MCF 10A (cell line): ENCODE measurements at regions not wholly inside any gene's neighbourhood (a gene's known extent, or its start where the extent isn't known, plus 50 kb on each side); places are given as distances from the start of the nearest gene placed in this dataset.

ENCODE experiments used
- BruUV-seq: library from RNA; stranded (reverse); fragments of 400-500 nt; replicated peaks from 2 replicates; lab custom pipeline; 2021; lab: Mats Ljungman, UMichigan
- CTCF ChIA-PET: fragments of 300-600 bp; sonication (Branson Sonifier 250); formaldehyde crosslinking; extraction: SDS; loops from one replicate; lab custom pipeline; 2021; ENCODE audit warnings: antibody characterized with exemption, inconsistent platforms; lab: Yijun Ruan, JAX
- POLR2A ChIA-PET: fragments of 300-600, 350-650 bp; sonication (Branson Sonifier 250); formaldehyde crosslinking; extraction: SDS; loops from one replicate; lab custom pipeline; 2020; ENCODE audit warnings: antibody characterized with exemption, inconsistent platforms; lab: Yijun Ruan, JAX
- DNase-seq: peaks from one replicate; pipeline ENCODE4 v3.0.0-alpha.2; 2018; ENCODE audit not compliant: unreplicated experiment
- H3K27ac Mint-ChIP-seq: one replicate; pipeline ENCODE4 v1.8.0; 2022; ENCODE audit warnings: mild to moderate bottlenecking, low read depth, mixed read lengths; ENCODE audit not compliant: unreplicated experiment
- H3K27me3 Mint-ChIP-seq: one replicate; pipeline ENCODE4 v1.8.0; 2022; ENCODE audit warnings: mixed read lengths; ENCODE audit not compliant: insufficient read depth, unreplicated experiment
- H3K36me3 Mint-ChIP-seq: one replicate; pipeline ENCODE4 v1.8.0; 2022; ENCODE audit warnings: mild to moderate bottlenecking, moderate library complexity, mixed read lengths; ENCODE audit not compliant: insufficient read depth, unreplicated experiment
- H3K4me1 Mint-ChIP-seq: one replicate; pipeline ENCODE4 v1.8.0; 2022; ENCODE audit warnings: mixed read lengths; ENCODE audit not compliant: insufficient read depth, unreplicated experiment
- H3K4me3 Mint-ChIP-seq: one replicate; pipeline ENCODE4 v1.8.0; 2022; ENCODE audit warnings: mild to moderate bottlenecking, moderate library complexity, mixed read lengths; ENCODE audit not compliant: unreplicated experiment
- H3K9me3 Mint-ChIP-seq: one replicate; pipeline ENCODE4 v1.8.0; 2022; ENCODE audit warnings: mixed read lengths; ENCODE audit not compliant: unreplicated experiment
- CTCF ChIP-seq: fragments of 200-600 bp; IDR thresholded peaks from one replicate; pipeline ENCODE4 v1.8.0; 2022; ENCODE audit warnings: antibody characterized with exemption, mild to moderate bottlenecking; ENCODE audit not compliant: unreplicated experiment
- intact Hi-C: fragments of 100-400 bp; cut with micrococcal nuclease; formaldehyde crosslinking; loops from 2 replicates; pipeline ENCODE4 v1.14.1; 2022

- DNase-seq = no peak
- Mint-ChIP-seq H3K27me3 (no peaks in the 10 kb centered on the region), H3K4me3 (no peak overlapping the region), H3K4me1 (no peaks in the 10 kb centered on the region), H3K27ac (no peak overlapping the region), H3K36me3 (no peaks in the 10 kb centered on the region), H3K9me3 (peaks cover 4% of the 10 kb centered on the region)
- ChIA-PET POLR2A (no interaction called here), CTCF (no interaction called here)
- intact Hi-C loops = no loop called here
- no TSS peak for BruUV-seq
- TF ChIP-seq CTCF = no peak
These were observed 111.4 kb upstream of the CHL1 start for GRCh38 chr3:85180-85579.

GRCh38 chr3:88267-88666 lies 108.3 kb upstream of the CHL1 start:
- intact Hi-C loops = no loop called here
- no peaks in the 10 kb centered on the region for H3K9me3 Mint-ChIP-seq
- no peaks in the 10 kb centered on the region for H3K27me3 Mint-ChIP-seq
- no peak overlapping the region for H3K27ac Mint-ChIP-seq
- no peak for DNase-seq
- H3K4me3 Mint-ChIP-seq = no peak overlapping the region
- BruUV-seq = no TSS peak
- POLR2A ChIA-PET = no interaction called here
- H3K36me3 Mint-ChIP-seq = no peaks in the 10 kb centered on the region
- no peaks in the 10 kb centered on the region for H3K4me1 Mint-ChIP-seq
- TF ChIP-seq CTCF = no peak
- CTCF ChIA-PET = no interaction called here

- Mint-ChIP-seq H3K36me3 (no peaks in the 10 kb centered on the region), H3K27ac (no peak overlapping the region), H3K27me3 (no peaks in the 10 kb centered on the region), H3K4me3 (no peak overlapping the region), H3K4me1 (no peaks in the 10 kb centered on the region), H3K9me3 (no peaks in the 10 kb centered on the region)
- CTCF ChIA-PET = no interaction called here
- DNase-seq = no peak
- intact Hi-C loops = no loop called here
- no TSS peak for BruUV-seq
- no peak for TF ChIP-seq CTCF
- POLR2A ChIA-PET = no interaction called here
These were observed 102.8 kb upstream of the CHL1 start for GRCh38 chr3:93746-94145.

- Mint-ChIP-seq H3K36me3 (no peaks in the 10 kb centered on the region), H3K27ac (no peak overlapping the region), H3K4me1 (no peaks in the 10 kb centered on the region), H3K4me3 (no peak overlapping the region), H3K9me3 (no peaks in the 10 kb centered on the region), H3K27me3 (no peaks in the 10 kb centered on the region)
- CTCF ChIA-PET = no interaction called here
- no TSS peak for BruUV-seq
- no peak for TF ChIP-seq CTCF
- POLR2A ChIA-PET = no interaction called here
- no peak for DNase-seq
- intact Hi-C loops = no loop called here
These were observed 100.3 kb upstream of the CHL1 start for GRCh38 chr3:96259-96658.
